ENCODE measurements at regions not wholly inside any gene's neighbourhood (a gene's known extent, or its start where the extent isn't known, plus 50 kb on each side); places are given as distances from the start of the nearest gene placed in this dataset.

DNA sequence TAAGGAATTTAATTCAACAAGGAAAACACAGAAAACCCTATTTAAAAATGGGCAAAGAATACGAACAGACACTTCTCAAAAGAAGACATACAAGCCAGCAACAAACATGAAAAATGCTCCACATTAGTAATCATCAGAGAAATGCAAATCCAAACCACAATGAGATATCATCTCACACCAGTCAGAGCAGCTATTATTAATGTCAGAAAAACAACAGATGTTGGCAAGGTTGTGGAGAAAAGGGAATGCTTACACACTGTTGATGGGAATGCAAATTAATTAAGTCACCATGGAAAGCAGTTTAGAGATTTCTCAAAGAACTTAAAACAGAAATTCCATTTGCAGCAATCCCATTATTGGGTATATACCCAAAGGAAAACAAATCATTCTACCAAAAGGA, 55.2 kb downstream of the GCC1 start:
- H3K4me3 ChIP-seq (replicated peaks; ENCODE audit: low read depth, low read length) = no peak overlapping the region
- no peak for DNase-seq (ENCODE audit: extremely low read depth, low read depth)
- no peak for TF ChIP-seq CTCF (IDR thresholded peaks at IDR 0.05; ENCODE audit: low read depth, low read length, missing control alignments)

DNA sequence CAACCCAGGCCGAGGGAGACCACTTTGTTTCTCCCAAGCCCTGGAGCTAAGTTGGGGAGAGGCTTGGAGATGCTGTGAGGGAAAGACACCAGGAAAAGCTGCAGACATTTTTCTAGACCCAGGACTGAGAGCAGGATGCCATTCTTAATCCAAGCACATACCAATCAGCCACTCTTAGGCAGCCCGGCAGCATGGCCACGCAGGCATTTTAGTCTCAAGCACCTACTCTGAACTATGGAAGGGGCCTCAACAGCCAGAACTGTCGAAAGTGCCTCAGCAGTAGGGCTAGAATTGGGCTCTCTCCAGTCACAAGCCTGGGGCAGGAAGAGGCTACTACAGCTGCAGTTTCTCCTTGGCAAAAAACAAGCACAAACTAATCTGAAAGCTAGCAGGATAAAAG, 57.8 kb downstream of the GCC1 start:
- no peak overlapping the region for H3K4me3 ChIP-seq (replicated peaks; ENCODE audit: low read depth, low read length)
- DNase-seq (ENCODE audit: extremely low read depth, low read depth) = no peak
- TF ChIP-seq CTCF (IDR thresholded peaks at IDR 0.05; ENCODE audit: low read depth, low read length, missing control alignments) = no peak

- no peak for TF ChIP-seq CTCF (IDR thresholded peaks at IDR 0.05; ENCODE audit: low read depth, low read length, missing control alignments)
- H3K4me3 ChIP-seq (replicated peaks; ENCODE audit: low read depth, low read length) = no peak overlapping the region
- DNase-seq (ENCODE audit: extremely low read depth, low read depth) = no peak
Observed at GRCh38 chr7:127525866-127526480, 59.4 kb downstream of the GCC1 start.

DNA sequence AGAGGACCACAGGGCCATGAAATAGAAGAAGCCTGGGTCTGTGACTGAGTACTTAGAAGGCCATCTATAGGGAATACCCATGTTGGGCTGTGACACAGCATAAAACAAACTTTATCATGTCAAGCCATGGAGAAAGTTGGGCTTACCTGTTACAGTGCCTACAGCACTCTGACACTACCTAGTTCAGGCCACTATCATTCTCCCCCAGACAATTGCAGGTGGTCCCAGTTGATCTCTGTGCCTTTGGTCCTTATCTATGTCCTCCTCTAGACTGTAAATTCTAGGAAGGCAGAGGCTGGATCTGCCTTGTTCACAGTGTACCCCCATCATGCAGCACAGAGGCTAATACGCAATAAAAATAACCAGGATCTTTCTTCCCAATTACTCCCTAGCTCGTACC, 69.1 kb downstream of the GCC1 start:
- no peak for TF ChIP-seq CTCF (IDR thresholded peaks at IDR 0.05; ENCODE audit: low read depth, low read length, missing control alignments)
- no peak for DNase-seq (ENCODE audit: extremely low read depth, low read depth)

GRCh38 chr7:127514499-127514898, 70.9 kb downstream of the GCC1 start:
- TF ChIP-seq CTCF (IDR thresholded peaks at IDR 0.05; ENCODE audit: low read depth, low read length, missing control alignments) = peak; percentile 33
- peak; percentile 15 for DNase-seq (ENCODE audit: extremely low read depth, low read depth)
- H3K4me3 ChIP-seq (replicated peaks; ENCODE audit: low read depth, low read length) = no peak overlapping the region

More for the DNA sequence above, 69.1 kb downstream of the GCC1 start:
- H3K4me3 ChIP-seq (replicated peaks; ENCODE audit: low read depth, low read length) = no peak overlapping the region

- H3K4me3 ChIP-seq (replicated peaks; ENCODE audit: low read depth, low read length) = no peak overlapping the region
- no peak for TF ChIP-seq CTCF (IDR thresholded peaks at IDR 0.05; ENCODE audit: low read depth, low read length, missing control alignments)
- no peak for DNase-seq (ENCODE audit: extremely low read depth, low read depth)
Observed at GRCh38 chr7:127513311-127513710, 72.1 kb downstream of the GCC1 start.

- no peak overlapping the region for H3K4me3 ChIP-seq (replicated peaks; ENCODE audit: low read depth, low read length)
- DNase-seq (ENCODE audit: extremely low read depth, low read depth) = no peak
- no peak for TF ChIP-seq CTCF (IDR thresholded peaks at IDR 0.05; ENCODE audit: low read depth, low read length, missing control alignments)
Observed at GRCh38 chr7:127512663-127513062, 72.7 kb downstream of the GCC1 start.

All from HFF-Myc (cell line).